GM23338 (cell line): ENCODE measurements at regions not wholly inside any gene's neighbourhood (a gene's known extent, or its start where the extent isn't known, plus 50 kb on each side); places are given as distances from the start of the nearest gene placed in this dataset.

Experiments used
- CTCF ChIP-seq, 2 experiments: fragments of 200-600 bp in 1 of 2; sonication (generic) in 1 of 2; conservative IDR thresholded peaks; 2 replicates each; pipeline versions ENCODE4 v1.5.1 to v1.6.1; 2016 to 2017; ENCODE audit warnings: antibody characterized with exemption in 2 of 2, low read depth in 2 of 2, mild to moderate bottlenecking in 2 of 2, moderate library complexity in 1 of 2
- POLR2AphosphoS5 ChIP-seq: IDR thresholded peaks from 2 replicates; pipeline ENCODE4 v1.6.1; 2016; ENCODE audit warnings: antibody characterized with exemption, low read depth

GRCh38 chr6:93917216-93917615 is 497.9 kb upstream of the EPHA7 start:
- no peak for TF ChIP-seq POLR2AphosphoS5
- TF ChIP-seq CTCF (conservative IDR thresholded peaks at IDR 0.05; ENCODE audit: low read depth in 2 of 2): no peak
